ENCODE measurements at regions not wholly inside any gene's neighbourhood (a gene's known extent, or its start where the extent isn't known, plus 50 kb on each side); places are given as distances from the start of the nearest gene placed in this dataset.
"Not testable (repeated sequence)": the region's sequence is repeated elsewhere in the genome, so short reads cannot be mapped to it uniquely, and the experiment has no call there.

DNA sequence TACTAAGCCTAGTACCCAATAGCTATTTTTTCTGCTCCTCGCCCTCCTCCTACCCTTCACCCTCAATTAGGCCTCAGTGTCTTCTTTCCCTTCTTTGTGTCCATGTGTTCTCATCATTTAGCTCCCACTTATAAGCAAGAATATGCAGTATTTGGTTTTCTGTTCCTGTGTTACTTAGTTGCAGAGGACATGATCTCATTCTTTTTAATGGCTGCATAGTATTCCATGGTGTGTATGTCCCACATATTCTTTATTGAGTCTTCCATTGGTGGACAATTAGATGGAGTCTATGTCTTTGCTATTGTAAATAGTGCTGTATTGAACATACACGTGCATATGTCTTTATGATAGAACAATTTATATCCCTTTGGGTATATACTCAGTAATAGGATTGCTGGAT is 106.9 kb upstream of the NR5A2 start:
- no peak for ATAC-seq

DNA sequence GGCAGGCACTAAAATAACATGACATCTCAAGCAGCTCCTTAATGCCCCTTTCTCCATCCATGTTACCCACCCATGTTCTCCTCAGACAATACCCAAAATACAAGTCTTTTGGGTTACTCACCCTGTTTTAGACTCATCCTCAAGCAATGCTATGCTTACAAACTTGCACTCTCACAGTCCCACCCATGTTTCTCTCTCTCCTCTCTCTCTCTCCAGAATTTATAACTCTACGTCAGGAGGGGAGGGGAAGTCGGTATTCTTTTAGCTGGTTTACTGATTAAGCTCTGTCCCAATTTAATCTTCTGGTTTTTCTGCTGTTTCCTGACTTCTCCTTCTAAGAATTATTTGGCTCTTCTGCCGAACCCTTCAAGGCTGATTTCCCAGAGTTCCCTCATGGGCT is 98.0 kb upstream of the NR5A2 start:
- TF ChIP-seq, protein P1, sequence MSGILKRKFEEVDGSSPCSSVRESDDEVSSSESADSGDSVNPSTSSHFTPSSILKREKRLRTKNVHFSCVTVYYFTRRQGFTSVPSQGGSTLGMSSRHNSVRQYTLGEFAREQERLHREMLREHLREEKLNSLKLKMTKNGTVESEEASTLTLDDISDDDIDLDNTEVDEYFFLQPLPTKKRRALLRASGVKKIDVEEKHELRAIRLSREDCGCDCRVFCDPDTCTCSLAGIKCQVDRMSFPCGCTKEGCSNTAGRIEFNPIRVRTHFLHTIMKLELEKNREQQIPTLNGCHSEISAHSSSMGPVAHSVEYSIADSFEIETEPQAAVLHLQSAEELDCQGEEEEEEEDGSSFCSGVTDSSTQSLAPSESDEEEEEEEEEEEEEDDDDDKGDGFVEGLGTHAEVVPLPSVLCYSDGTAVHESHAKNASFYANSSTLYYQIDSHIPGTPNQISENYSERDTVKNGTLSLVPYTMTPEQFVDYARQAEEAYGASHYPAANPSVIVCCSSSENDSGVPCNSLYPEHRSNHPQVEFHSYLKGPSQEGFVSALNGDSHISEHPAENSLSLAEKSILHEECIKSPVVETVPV (CRISPR knock-in tag; IDR thresholded peaks at IDR 0.05): no peak
- TF ChIP-seq RARB (CRISPR knock-in tag; IDR thresholded peaks at IDR 0.05) (no peak), BACH2 (CRISPR knock-in tag; IDR thresholded peaks at IDR 0.05; ENCODE audit: borderline replicate concordance) (no peak), ZFP3 (CRISPR knock-in tag; IDR thresholded peaks at IDR 0.05) (no peak), ZNF565 (CRISPR knock-in tag; conservative IDR thresholded peaks at IDR 0.05; ENCODE audit: low read depth) (no peak), CSDC2 (CRISPR knock-in tag; IDR thresholded peaks at IDR 0.05) (no peak), ESRRG (CRISPR knock-in tag; IDR thresholded peaks at IDR 0.05) (no peak), ISL1 (CRISPR knock-in tag; IDR thresholded peaks at IDR 0.05) (no peak), OSR1 (CRISPR knock-in tag; IDR thresholded peaks at IDR 0.05) (no peak), ZFP30 (CRISPR knock-in tag; IDR thresholded peaks at IDR 0.05) (no peak), ARNTL (CRISPR knock-in tag; IDR thresholded peaks at IDR 0.05; ENCODE audit: borderline replicate concordance, low read depth) (no peak), PPARA (CRISPR knock-in tag; IDR thresholded peaks at IDR 0.05; ENCODE audit: borderline replicate concordance) (no peak), TCF4 (CRISPR knock-in tag; IDR thresholded peaks at IDR 0.05; ENCODE audit: borderline replicate concordance) (no peak), ZNF8 (CRISPR knock-in tag; IDR thresholded peaks at IDR 0.05) (no peak), GLIS3 (CRISPR knock-in tag; IDR thresholded peaks at IDR 0.05) (no peak), TOX (CRISPR knock-in tag; IDR thresholded peaks at IDR 0.05; ENCODE audit: borderline replicate concordance) (no peak)
- TF ChIP-seq, protein P2, sequence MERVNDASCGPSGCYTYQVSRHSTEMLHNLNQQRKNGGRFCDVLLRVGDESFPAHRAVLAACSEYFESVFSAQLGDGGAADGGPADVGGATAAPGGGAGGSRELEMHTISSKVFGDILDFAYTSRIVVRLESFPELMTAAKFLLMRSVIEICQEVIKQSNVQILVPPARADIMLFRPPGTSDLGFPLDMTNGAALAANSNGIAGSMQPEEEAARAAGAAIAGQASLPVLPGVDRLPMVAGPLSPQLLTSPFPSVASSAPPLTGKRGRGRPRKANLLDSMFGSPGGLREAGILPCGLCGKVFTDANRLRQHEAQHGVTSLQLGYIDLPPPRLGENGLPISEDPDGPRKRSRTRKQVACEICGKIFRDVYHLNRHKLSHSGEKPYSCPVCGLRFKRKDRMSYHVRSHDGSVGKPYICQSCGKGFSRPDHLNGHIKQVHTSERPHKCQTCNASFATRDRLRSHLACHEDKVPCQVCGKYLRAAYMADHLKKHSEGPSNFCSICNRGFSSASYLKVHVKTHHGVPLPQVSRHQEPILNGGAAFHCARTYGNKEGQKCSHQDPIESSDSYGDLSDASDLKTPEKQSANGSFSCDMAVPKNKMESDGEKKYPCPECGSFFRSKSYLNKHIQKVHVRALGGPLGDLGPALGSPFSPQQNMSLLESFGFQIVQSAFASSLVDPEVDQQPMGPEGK (CRISPR knock-in tag; IDR thresholded peaks at IDR 0.05; ENCODE audit: borderline replicate concordance): no peak
- TF ChIP-seq, protein P3, sequence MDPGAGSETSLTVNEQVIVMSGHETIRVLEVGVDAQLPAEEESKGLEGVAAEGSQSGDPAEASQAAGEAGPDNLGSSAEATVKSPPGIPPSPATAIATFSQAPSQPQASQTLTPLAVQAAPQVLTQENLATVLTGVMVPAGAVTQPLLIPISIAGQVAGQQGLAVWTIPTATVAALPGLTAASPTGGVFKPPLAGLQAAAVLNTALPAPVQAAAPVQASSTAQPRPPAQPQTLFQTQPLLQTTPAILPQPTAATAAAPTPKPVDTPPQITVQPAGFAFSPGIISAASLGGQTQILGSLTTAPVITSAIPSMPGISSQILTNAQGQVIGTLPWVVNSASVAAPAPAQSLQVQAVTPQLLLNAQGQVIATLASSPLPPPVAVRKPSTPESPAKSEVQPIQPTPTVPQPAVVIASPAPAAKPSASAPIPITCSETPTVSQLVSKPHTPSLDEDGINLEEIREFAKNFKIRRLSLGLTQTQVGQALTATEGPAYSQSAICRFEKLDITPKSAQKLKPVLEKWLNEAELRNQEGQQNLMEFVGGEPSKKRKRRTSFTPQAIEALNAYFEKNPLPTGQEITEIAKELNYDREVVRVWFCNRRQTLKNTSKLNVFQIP (CRISPR knock-in tag; IDR thresholded peaks at IDR 0.05; ENCODE audit: borderline replicate concordance, low read depth): no peak
- TF ChIP-seq, protein P4, sequence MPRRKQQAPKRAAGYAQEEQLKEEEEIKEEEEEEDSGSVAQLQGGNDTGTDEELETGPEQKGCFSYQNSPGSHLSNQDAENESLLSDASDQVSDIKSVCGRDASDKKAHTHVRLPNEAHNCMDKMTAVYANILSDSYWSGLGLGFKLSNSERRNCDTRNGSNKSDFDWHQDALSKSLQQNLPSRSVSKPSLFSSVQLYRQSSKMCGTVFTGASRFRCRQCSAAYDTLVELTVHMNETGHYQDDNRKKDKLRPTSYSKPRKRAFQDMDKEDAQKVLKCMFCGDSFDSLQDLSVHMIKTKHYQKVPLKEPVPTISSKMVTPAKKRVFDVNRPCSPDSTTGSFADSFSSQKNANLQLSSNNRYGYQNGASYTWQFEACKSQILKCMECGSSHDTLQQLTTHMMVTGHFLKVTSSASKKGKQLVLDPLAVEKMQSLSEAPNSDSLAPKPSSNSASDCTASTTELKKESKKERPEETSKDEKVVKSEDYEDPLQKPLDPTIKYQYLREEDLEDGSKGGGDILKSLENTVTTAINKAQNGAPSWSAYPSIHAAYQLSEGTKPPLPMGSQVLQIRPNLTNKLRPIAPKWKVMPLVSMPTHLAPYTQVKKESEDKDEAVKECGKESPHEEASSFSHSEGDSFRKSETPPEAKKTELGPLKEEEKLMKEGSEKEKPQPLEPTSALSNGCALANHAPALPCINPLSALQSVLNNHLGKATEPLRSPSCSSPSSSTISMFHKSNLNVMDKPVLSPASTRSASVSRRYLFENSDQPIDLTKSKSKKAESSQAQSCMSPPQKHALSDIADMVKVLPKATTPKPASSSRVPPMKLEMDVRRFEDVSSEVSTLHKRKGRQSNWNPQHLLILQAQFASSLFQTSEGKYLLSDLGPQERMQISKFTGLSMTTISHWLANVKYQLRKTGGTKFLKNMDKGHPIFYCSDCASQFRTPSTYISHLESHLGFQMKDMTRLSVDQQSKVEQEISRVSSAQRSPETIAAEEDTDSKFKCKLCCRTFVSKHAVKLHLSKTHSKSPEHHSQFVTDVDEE (CRISPR knock-in tag; IDR thresholded peaks at IDR 0.05): no peak
- TF ChIP-seq, protein P5, sequence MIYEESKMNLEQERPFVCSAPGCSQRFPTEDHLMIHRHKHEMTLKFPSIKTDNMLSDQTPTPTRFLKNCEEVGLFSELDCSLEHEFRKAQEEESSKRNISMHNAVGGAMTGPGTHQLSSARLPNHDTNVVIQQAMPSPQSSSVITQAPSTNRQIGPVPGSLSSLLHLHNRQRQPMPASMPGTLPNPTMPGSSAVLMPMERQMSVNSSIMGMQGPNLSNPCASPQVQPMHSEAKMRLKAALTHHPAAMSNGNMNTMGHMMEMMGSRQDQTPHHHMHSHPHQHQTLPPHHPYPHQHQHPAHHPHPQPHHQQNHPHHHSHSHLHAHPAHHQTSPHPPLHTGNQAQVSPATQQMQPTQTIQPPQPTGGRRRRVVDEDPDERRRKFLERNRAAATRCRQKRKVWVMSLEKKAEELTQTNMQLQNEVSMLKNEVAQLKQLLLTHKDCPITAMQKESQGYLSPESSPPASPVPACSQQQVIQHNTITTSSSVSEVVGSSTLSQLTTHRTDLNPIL (CRISPR knock-in tag; IDR thresholded peaks at IDR 0.05; ENCODE audit: low read depth): no peak
- no peak for ATAC-seq

More for the DNA sequence above, 106.9 kb upstream of the NR5A2 start:
- no peak for TF ChIP-seq TOX (CRISPR knock-in tag; IDR thresholded peaks at IDR 0.05; ENCODE audit: borderline replicate concordance)
- no peak for TF ChIP-seq ZFP3 (CRISPR knock-in tag; IDR thresholded peaks at IDR 0.05)
- TF ChIP-seq RARB (CRISPR knock-in tag; IDR thresholded peaks at IDR 0.05): no peak
- no peak for TF ChIP-seq ZNF8 (CRISPR knock-in tag; IDR thresholded peaks at IDR 0.05)
- no peak for TF ChIP-seq TCF4 (CRISPR knock-in tag; IDR thresholded peaks at IDR 0.05; ENCODE audit: borderline replicate concordance)

DNA sequence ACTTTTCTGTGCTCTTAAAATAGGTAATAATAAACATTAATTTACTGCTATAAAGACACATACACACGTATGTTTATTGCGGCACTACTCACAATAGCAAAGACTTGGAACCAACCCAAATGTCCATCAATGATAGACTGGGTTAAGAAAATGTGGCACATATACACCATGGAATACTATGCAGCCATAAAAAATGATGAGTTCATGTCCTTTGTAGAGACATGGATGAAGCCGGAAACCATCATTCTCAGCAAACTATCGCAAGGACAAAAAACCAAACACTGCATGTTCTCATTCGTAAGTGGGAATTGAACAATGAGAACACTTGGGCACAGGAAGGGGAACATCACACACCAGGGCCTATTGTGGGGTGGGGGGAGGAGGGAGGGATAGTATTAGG is 97.4 kb upstream of the NR5A2 start:
- ATAC-seq: not testable (repeated sequence)
